OCI-LY1 (cell line): ENCODE measurements at regions not wholly inside any gene's neighbourhood (a gene's known extent, or its start where the extent isn't known, plus 50 kb on each side); places are given as distances from the start of the nearest gene placed in this dataset.

Source experiments
- H2AFZ ChIP-seq: fragments of 200-600 bp; sonication (generic), shearing (Covaris generic); 2 replicates; pipeline ENCODE4 v1.6.0; 2014; ENCODE audit warnings: antibody characterized with exemption, mild to moderate bottlenecking, low read length
- H3F3A ChIP-seq: fragments of 200-600 bp; sonication (generic), shearing (Covaris generic); 2 replicates; pipeline ENCODE4 v1.6.0; 2014; ENCODE audit warnings: mild to moderate bottlenecking, antibody characterized with exemption, low read length, moderate library complexity; ENCODE audit not compliant: insufficient read depth
- H3K27ac ChIP-seq: fragments of 200-600 bp; sonication (generic); 2 replicates; pipeline ENCODE4 v1.5.1; 2014; ENCODE audit warnings: low read length, mixed run types, mild to moderate bottlenecking, low read depth; ENCODE audit not compliant: poor library complexity, severe bottlenecking
- H3K27me3 ChIP-seq: fragments of 200-600 bp; sonication (generic); 2 replicates; pipeline ENCODE4 v1.6.0; 2014; ENCODE audit warnings: antibody characterized with exemption, mild to moderate bottlenecking, low read length, moderate library complexity; ENCODE audit not compliant: insufficient read depth
- H3K36me3 ChIP-seq: fragments of 200-600 bp; sonication (generic); 2 replicates; pipeline ENCODE4 v1.6.1; 2014; ENCODE audit warnings: mild to moderate bottlenecking, antibody characterized with exemption, low read length, moderate library complexity, mixed read lengths; ENCODE audit not compliant: insufficient read depth
- H3K4me1 ChIP-seq: fragments of 200-600 bp; sonication (generic); 2 replicates; pipeline ENCODE4 v1.5.1; 2014; ENCODE audit warnings: mild to moderate bottlenecking, low read length, moderate library complexity; ENCODE audit not compliant: insufficient read depth, severe bottlenecking
- H3K4me2 ChIP-seq: fragments of 200-600 bp; sonication (generic), shearing (Covaris generic); 2 replicates; pipeline ENCODE4 v1.6.1; 2014; ENCODE audit warnings: low read length
- H3K4me3 ChIP-seq: fragments of 200-600 bp; sonication (generic); 2 replicates; pipeline ENCODE4 v1.5.1; 2014; ENCODE audit warnings: low read length, low read depth, mild to moderate bottlenecking, mixed read lengths; ENCODE audit not compliant: poor library complexity, severe bottlenecking
- H3K79me2 ChIP-seq: fragments of 200-600 bp; shearing (Covaris generic); 2 replicates; pipeline ENCODE4 v1.6.1; 2016; ENCODE audit warnings: mixed run types, low read length, mixed read lengths; ENCODE audit not compliant: insufficient read depth
- H3K9ac ChIP-seq: fragments of 200-600 bp; sonication (generic), shearing (Covaris generic); 2 replicates; pipeline ENCODE4 v1.6.1; 2014; ENCODE audit warnings: mild to moderate bottlenecking, low read length, mixed read lengths
- H3K9me2 ChIP-seq: fragments of 200-600 bp; sonication (generic), shearing (Covaris generic); 2 replicates; pipeline ENCODE4 v1.6.1; 2014; ENCODE audit warnings: low read depth, mild to moderate bottlenecking, low read length, mixed read lengths
- H3K9me3 ChIP-seq: fragments of 200-600 bp; shearing (Covaris generic); 2 replicates; pipeline ENCODE4 v1.6.1; 2014; ENCODE audit warnings: low read length, mixed read lengths
- H4K20me1 ChIP-seq: fragments of 200-600 bp; sonication (generic), shearing (Covaris generic); 2 replicates; pipeline ENCODE4 v1.6.0; 2016; ENCODE audit warnings: mild to moderate bottlenecking, low read length; ENCODE audit not compliant: insufficient read depth
- CTCF ChIP-seq: fragments of 200-600 bp; sonication (generic), shearing (Covaris generic); IDR thresholded peaks from 2 replicates; pipeline ENCODE4 v1.5.1; 2017; ENCODE audit warnings: mild to moderate bottlenecking, antibody characterized with exemption, low read length, moderate library complexity, mixed read lengths
- EZH2 ChIP-seq: fragments of 200-600 bp; sonication (generic), shearing (Covaris generic); IDR thresholded peaks from 2 replicates; pipeline ENCODE4 v1.8.0; 2017; ENCODE audit warnings: borderline replicate concordance, mixed run types, mild to moderate bottlenecking, antibody characterized with exemption, low read length, moderate library complexity, mixed read lengths

DNA sequence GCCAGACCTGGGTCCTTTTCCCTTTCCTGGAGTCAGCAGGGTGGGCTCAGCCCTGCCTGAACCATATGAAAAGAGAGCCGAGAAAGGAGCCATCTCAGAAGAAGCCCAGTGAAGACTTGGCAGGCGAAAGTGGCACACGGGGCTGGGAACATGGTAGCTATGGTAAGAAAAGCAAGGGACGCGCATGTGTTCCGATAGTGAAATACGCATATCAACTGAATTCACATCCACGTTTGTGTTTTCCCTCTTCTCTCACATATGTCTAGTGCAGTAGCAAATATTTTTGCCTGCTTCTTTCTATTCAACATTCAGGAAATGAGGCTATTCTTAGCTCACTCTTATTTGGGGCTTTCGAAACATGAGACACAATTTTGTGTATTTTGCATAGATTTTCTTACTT is 54.1 kb upstream of the PEG3 start:
- H3K27me3 ChIP-seq: no peaks in the 10 kb centered on the region
- H3K4me3 ChIP-seq: no peak overlapping the region
- no peaks in the 10 kb centered on the region for H3K4me1 ChIP-seq
- H3K9ac ChIP-seq: no peak overlapping the region
- no peaks in the 10 kb centered on the region for H3K79me2 ChIP-seq
- no peaks in the 10 kb centered on the region for H3K36me3 ChIP-seq
- H4K20me1 ChIP-seq: no peaks in the 10 kb centered on the region
- TF ChIP-seq EZH2 (no peak), CTCF (no peak)
- no peak overlapping the region for H3K27ac ChIP-seq
- no peaks in the 10 kb centered on the region for H3K9me3 ChIP-seq
- H3F3A ChIP-seq: no peaks in the 10 kb centered on the region
- H3K4me2 ChIP-seq: no peak overlapping the region
- H2AFZ ChIP-seq: no peak overlapping the region
- no peaks in the 10 kb centered on the region for H3K9me2 ChIP-seq

- no peaks in the 10 kb centered on the region for H3K79me2 ChIP-seq
- TF ChIP-seq EZH2 (no peak), CTCF (no peak)
- no peaks in the 10 kb centered on the region for H3K4me1 ChIP-seq
- H3K4me3 ChIP-seq: no peak overlapping the region
- no peaks in the 10 kb centered on the region for H3K9me2 ChIP-seq
- no peak overlapping the region for H3K27ac ChIP-seq
- no peaks in the 10 kb centered on the region for H3K36me3 ChIP-seq
- no peaks in the 10 kb centered on the region for H4K20me1 ChIP-seq
- no peak overlapping the region for H3K9ac ChIP-seq
- H2AFZ ChIP-seq: no peak overlapping the region
- H3K9me3 ChIP-seq: no peaks in the 10 kb centered on the region
- H3K27me3 ChIP-seq: no peaks in the 10 kb centered on the region
- no peak overlapping the region for H3K4me2 ChIP-seq
- no peaks in the 10 kb centered on the region for H3F3A ChIP-seq
Observed at GRCh38 chr19:56896095-56896494, 55.6 kb upstream of the PEG3 start.

- no peaks in the 10 kb centered on the region for H3K36me3 ChIP-seq
- no peaks in the 10 kb centered on the region for H3K4me1 ChIP-seq
- no peaks in the 10 kb centered on the region for H3K79me2 ChIP-seq
- H2AFZ ChIP-seq: no peak overlapping the region
- no peak overlapping the region for H3K4me3 ChIP-seq
- no peak overlapping the region for H3K4me2 ChIP-seq
- TF ChIP-seq CTCF (no peak), EZH2 (no peak)
- H3F3A ChIP-seq: no peaks in the 10 kb centered on the region
- no peak overlapping the region for H3K27ac ChIP-seq
- no peaks in the 10 kb centered on the region for H3K9me3 ChIP-seq
- no peaks in the 10 kb centered on the region for H4K20me1 ChIP-seq
- H3K27me3 ChIP-seq: no peaks in the 10 kb centered on the region
- no peak overlapping the region for H3K9ac ChIP-seq
- H3K9me2 ChIP-seq: no peaks in the 10 kb centered on the region
Observed at GRCh38 chr19:56899943-56900342, 59.4 kb upstream of the PEG3 start.
